ENCODE measurements at regions not wholly inside any gene's neighbourhood (a gene's known extent, or its start where the extent isn't known, plus 50 kb on each side); places are given as distances from the start of the nearest gene placed in this dataset.

DNA sequence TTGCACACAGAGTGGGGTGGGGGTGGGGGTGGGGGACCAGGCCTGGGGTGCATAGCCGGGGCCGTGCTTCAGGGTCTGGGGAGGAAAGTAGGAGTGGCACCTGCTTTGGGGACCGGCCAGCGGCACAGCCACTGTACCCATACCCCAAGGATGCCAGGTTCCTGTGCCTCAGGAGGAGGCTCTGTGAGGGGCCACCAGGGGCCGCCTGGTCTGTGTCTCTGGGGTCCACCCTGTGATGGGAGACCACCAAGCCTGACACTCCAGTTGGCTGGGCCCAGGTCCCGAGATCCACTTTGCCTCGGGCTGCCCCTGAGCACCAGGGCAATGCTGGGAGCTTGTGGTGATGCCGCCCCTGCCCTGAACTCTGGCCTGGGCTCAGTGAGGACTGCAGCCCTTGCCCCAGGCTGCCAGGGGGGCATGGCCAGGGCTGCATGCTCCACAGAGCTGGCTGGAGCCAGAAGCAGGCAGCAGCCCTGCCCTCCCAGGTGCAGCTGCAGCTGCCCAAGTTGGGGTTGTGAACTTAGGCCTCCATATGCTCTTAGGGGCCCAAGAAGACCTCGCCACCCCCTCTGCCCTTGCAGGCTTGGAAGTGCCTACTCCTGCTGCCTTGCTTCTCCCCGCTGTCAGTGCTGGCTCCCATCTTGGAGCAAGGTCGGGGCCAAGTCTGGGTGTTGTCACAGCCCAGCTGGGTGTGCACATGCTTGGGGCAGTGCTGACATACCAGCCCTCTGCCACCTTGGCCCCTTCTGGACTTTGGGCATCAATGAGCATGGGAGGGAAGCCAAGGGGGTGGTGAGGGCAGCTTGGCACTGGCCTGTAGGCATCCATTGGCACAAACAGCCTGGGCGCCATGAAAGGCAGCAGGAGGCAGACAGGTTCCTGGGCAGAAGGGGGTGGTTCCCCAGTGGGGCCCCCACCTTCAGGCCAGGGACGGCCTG, 123.3 kb upstream of the THY1 start:
- TF ChIP-seq, protein P1, sequence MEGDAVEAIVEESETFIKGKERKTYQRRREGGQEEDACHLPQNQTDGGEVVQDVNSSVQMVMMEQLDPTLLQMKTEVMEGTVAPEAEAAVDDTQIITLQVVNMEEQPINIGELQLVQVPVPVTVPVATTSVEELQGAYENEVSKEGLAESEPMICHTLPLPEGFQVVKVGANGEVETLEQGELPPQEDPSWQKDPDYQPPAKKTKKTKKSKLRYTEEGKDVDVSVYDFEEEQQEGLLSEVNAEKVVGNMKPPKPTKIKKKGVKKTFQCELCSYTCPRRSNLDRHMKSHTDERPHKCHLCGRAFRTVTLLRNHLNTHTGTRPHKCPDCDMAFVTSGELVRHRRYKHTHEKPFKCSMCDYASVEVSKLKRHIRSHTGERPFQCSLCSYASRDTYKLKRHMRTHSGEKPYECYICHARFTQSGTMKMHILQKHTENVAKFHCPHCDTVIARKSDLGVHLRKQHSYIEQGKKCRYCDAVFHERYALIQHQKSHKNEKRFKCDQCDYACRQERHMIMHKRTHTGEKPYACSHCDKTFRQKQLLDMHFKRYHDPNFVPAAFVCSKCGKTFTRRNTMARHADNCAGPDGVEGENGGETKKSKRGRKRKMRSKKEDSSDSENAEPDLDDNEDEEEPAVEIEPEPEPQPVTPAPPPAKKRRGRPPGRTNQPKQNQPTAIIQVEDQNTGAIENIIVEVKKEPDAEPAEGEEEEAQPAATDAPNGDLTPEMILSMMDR (IDR thresholded peaks at IDR 0.05; ENCODE audit: low read depth, low read length, missing control alignments): no peak
- H3K4me3 ChIP-seq (ENCODE audit: low read depth, low read length): no peak overlapping the region
- DNase-seq (ENCODE audit: low read depth): no peak
- in situ Hi-C loops (cut with HindIII; ENCODE audit: low sequenced_read_pairs): no loop called here

DNA sequence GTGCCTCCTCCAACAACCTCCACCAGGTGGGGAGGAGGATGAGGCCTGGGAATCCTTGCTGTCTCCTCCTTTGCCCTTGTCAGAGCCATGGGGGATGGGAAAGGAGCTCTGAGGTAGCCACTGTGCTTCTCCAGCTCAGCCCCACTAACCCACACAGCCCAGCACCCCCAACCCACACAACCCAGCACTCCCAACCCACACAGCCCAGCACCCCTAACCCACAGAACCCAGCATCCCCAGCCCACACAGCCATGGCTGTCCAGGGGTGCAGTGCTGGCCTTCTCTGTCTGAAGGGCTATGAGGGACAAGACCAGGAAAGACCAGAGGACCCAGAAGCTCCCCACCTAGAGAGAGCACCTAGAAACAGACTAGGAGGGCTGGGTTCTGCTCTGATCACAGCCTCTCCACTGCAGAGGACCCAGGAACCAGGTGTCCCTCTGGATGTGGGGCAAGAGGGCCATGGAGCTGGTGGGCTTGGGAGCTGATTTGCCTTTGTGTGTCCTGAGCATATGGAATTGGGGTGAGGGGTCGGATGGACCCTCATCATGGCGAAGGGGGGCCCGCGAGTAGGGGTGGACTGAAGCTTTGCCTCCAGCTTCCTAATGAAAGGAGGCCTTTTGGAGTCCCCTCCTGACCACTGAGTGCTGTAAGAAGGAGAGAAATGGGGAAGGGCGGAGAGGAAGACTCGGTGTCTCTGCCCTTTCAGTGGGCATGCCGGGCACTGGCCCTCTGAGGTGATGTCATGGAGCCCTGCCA, 117.6 kb upstream of the THY1 start:
- TF ChIP-seq, protein P1 (IDR thresholded peaks at IDR 0.05; ENCODE audit: low read depth, low read length, missing control alignments): no peak
- no peak for DNase-seq (ENCODE audit: low read depth)
- in situ Hi-C loops (cut with HindIII; ENCODE audit: low sequenced_read_pairs): no loop called here
- no peak overlapping the region for H3K4me3 ChIP-seq (ENCODE audit: low read depth, low read length)

DNA sequence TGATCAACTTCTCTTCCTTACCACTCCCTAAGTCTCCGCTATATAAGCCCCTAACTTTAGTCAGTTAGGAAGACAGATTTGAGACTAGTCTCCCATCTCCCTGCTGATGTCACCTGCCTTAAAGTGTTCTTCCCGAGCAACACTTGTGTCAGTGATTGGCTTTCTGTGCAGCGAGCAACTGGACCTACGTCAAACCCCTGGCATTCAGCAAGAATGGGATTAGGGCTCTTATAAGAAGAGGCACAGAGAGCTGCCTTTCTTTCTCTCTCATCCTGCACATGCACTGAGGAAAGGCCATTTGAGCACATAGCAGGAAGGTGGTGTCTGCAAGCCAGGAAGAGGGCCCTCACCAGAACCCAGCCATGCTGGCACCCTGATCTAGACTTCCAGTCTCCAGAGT, 116.6 kb upstream of the THY1 start:
- DNase-seq (ENCODE audit: low read depth): no peak

DNA sequence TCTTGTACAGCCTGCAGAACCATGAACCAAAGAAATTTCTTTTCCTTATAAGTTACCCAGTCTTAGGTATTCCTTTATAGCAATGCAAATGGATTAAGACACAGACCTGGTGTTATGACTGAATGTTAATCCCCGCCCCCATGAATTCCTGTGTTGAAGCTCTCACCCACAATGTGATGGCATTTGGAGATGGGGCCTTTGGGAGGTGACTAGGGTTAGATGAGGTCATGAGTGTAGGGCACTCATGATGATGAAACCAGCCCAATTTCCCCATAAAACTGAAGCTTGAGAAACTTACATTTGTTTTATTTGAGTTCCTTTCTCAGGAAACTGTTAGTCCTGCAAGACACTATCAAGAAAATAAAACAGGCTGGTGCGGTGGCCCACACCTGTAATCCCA, 115.8 kb upstream of the THY1 start:
- TF ChIP-seq, protein P1 (IDR thresholded peaks at IDR 0.05; ENCODE audit: low read depth, low read length, missing control alignments): no peak
- no peak overlapping the region for H3K4me3 ChIP-seq (ENCODE audit: low read depth, low read length)
- in situ Hi-C loops (cut with HindIII; ENCODE audit: low sequenced_read_pairs): no loop called here
- no peak for DNase-seq (ENCODE audit: low read depth)

More for the DNA sequence above, 116.6 kb upstream of the THY1 start:
- no peak overlapping the region for H3K4me3 ChIP-seq (ENCODE audit: low read depth, low read length)
- TF ChIP-seq, protein P1 (IDR thresholded peaks at IDR 0.05; ENCODE audit: low read depth, low read length, missing control alignments): no peak
- in situ Hi-C loops (cut with HindIII; ENCODE audit: low sequenced_read_pairs): no loop called here

DNA sequence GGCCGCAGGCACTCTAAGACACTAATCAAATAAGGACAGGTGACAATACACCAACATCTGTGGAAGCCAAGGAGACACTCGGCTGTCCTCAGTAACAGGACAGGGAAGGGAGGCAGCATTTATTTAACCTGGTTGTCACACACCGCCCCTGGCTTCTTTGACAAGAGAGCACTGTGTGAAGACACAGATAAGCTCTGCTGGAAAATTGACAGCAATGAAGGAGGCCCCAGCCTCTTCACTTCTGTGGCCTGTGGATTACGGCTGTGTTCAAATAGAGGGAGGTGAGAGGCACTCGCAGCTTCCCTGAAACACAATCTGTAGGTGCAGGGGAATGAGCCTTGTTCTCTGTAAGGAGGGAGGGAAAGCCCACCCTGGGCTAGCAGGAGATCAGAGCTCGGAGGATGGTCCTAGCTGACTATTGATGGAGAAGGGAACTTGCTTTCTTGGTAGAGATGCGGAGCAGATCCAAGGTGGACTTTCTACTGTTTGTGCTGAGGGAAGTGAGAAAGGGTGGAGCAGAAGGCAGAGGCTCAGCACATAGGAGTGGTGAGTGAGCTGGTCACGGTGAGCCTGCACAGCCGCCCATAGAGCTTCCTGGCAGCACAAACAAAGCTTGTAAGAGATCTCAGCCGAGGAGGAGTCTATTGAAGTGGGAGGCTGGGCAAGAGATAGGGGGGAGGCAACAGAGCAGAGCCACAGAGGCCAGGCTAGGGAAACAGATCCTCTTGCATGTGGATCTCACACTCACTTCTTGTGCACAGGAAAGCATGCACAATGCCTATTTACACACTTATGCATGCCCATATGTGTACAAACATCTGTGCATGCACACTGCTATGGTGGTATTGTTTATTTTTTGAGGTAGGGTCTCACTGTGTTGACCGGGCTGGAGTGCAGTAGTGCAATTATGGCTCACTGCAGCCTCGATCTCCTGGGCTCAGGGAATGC, 114.6 kb upstream of the THY1 start:
- TF ChIP-seq, protein P1 (IDR thresholded peaks at IDR 0.05; ENCODE audit: low read depth, low read length, missing control alignments): no peak
- in situ Hi-C loops (cut with HindIII; ENCODE audit: low sequenced_read_pairs): no loop called here
- no peak for DNase-seq (ENCODE audit: low read depth)
- no peak overlapping the region for H3K4me3 ChIP-seq (ENCODE audit: low read depth, low read length)

DNA sequence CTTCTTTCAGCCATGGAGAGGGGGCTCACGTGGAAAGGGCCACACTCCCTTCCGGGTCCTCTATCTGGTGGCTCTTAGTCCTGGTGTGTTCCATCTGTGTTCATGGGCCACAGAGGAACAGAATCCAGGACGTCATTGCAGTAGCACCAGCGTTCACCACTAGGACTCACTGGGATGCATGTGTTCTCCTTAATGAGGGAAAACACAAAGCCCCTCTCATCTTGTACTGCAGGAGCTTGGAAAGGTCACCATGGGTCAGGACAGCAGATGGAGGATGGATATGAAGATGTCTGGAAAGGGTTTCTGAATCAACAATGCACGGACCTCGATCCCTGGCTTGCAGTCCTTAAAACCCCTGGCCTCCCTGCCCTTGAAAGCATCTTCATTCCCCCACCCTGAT, 113.8 kb upstream of the THY1 start:
- DNase-seq (ENCODE audit: low read depth): no peak
- H3K4me3 ChIP-seq (ENCODE audit: low read depth, low read length): no peak overlapping the region
- TF ChIP-seq, protein P1 (IDR thresholded peaks at IDR 0.05; ENCODE audit: low read depth, low read length, missing control alignments): no peak
- in situ Hi-C loops (cut with HindIII; ENCODE audit: low sequenced_read_pairs): no loop called here

Data from astrocyte of the cerebellum (primary cell).